Ovary (tissue), 7 donors: ENCODE measurements at regions not wholly inside any gene's neighbourhood (a gene's known extent, or its start where the extent isn't known, plus 50 kb on each side); places are given as distances from the start of the nearest gene placed in this dataset.

Experiments used
- DNase-seq, 5 donors: peaks; one replicate each; pipeline ENCODE4 v3.0.0-alpha.2; 2019 to 2020
- H3K27ac ChIP-seq, 2 donors: fragments of 200-600 bp; one replicate each; pipeline versions ENCODE4 v1.5.1 to v1.8.0; 2019 to 2022
- H3K27me3 ChIP-seq: fragments of 200-600 bp; one replicate; pipeline ENCODE4 v1.8.0; 2022
- H3K36me3 ChIP-seq: fragments of 200-600 bp; sonication (generic); one replicate; pipeline ENCODE4 v1.5.1; 2019
- H3K4me1 ChIP-seq: one replicate; pipeline ENCODE4 v1.8.1; 2013; ENCODE audit warnings: mild to moderate bottlenecking, moderate library complexity; ENCODE audit not compliant: insufficient read depth
- H3K4me3 ChIP-seq: fragments of 200-600 bp; sonication (generic); one replicate; pipeline ENCODE4 v1.5.1; 2017
- H3K9me3 ChIP-seq, 2 donors: fragments of 200-600 bp in 1 of 2; sonication (generic) in 1 of 2; one replicate each; pipeline versions ENCODE4 v1.5.1 to v1.8.1; 2013 to 2019; ENCODE audit warnings: mild to moderate bottlenecking in 1 of 2, moderate library complexity in 1 of 2
- EP300 ChIP-seq: sonication (generic); formaldehyde crosslinking; IDR thresholded peaks from one replicate; pipeline ENCODE4 v1.6.1; 2017; ENCODE audit warnings: antibody characterized with exemption
- POLR2A ChIP-seq: fragments of 450-650 bp; IDR thresholded peaks from one replicate; pipeline ENCODE4 v1.6.1; 2017; ENCODE audit warnings: antibody characterized with exemption, mild to moderate bottlenecking, moderate library complexity
- WGBS, 3 donors: extraction: QIAGEN DNeasy Blood & Tissue Kit in 1 of 3; methylation state at CpG; one replicate each; pipeline versions ENCODE4 v1.1.5 to v1.1.7; 2013 to 2017; 5-methylcytosine and 5-hydroxymethylcytosine counted together
- intact Hi-C, 4 donors: fragments of 100-400 bp; cut with DNase I; formaldehyde crosslinking; loops; one replicate each; pipeline versions ENCODE4 v1.11.0 to v1.15.1; 2022 to 2023
- TF ChIP-seq, protein P1 (sequence below), 3 donors: fragments of 450-650 bp in 2 of 3; fragments of 200-600 bp in 1 of 3; IDR thresholded peaks; one replicate each; pipeline versions ENCODE4 v1.5.1 to v1.8.0; 2016 to 2022; ENCODE audit warnings: antibody characterized with exemption in 3 of 3, mild to moderate bottlenecking in 1 of 3
- donor health status: DM: no; HTN: no; CAD: no; lungs with moderate emphysema.
- donor health status: DM: no; HTN: no; CAD: no.
- donor health status: Bipolar disorder and iron deficiency.
- donor health status: DM: no; HTN: no; CAD: no.
- donor health status: DM: yes; HTN: yes; CAD: no.

- TF ChIP-seq, protein P1, sequence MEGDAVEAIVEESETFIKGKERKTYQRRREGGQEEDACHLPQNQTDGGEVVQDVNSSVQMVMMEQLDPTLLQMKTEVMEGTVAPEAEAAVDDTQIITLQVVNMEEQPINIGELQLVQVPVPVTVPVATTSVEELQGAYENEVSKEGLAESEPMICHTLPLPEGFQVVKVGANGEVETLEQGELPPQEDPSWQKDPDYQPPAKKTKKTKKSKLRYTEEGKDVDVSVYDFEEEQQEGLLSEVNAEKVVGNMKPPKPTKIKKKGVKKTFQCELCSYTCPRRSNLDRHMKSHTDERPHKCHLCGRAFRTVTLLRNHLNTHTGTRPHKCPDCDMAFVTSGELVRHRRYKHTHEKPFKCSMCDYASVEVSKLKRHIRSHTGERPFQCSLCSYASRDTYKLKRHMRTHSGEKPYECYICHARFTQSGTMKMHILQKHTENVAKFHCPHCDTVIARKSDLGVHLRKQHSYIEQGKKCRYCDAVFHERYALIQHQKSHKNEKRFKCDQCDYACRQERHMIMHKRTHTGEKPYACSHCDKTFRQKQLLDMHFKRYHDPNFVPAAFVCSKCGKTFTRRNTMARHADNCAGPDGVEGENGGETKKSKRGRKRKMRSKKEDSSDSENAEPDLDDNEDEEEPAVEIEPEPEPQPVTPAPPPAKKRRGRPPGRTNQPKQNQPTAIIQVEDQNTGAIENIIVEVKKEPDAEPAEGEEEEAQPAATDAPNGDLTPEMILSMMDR (IDR thresholded peaks at IDR 0.05), result no peak
- 86 to 90% (median 89%) methylated on average over 14 of the region's 14 CpGs for WGBS, 3 donors
- no peak for DNase-seq
- intact Hi-C loops, result no loop called here
- peaks cover 1% of the 10 kb centered on the region for H3K4me1 ChIP-seq
- H3K9me3 ChIP-seq, result no peaks in the 10 kb centered on the region
- no peaks in the 10 kb centered on the region for H3K27me3 ChIP-seq
- H3K36me3 ChIP-seq, result no peaks in the 10 kb centered on the region
- no peak overlapping the region for H3K4me3 ChIP-seq
- no peak overlapping the region for H3K27ac ChIP-seq
Observed at GRCh38 chr6:40960742-40961430, 78.1 kb downstream of the UNC5CL start.

DNA sequence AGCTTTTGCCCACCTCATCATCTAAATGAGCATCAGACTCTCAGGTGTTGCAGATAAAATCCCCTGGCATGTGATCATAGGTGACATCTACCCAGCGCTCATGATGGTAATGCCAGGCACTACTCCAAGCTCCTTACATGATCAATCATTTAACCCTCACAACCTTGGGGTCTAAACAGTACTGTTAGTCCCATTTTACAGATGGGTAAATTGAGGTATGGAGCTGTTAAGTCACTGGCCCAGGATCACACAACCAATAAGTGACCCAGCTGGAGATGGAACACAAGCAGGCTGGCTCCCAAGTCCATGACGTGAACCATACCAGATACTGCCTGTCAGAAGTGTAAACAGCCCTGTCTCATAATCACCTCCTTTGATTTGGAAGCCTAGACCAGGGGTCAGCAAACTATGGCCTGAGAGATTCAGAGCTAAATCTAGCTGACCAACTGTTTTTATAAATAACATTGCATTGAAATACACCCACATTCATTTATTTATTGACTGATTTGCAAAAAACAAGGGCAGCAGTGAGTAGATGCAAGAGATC, 79.2 kb downstream of the UNC5CL start:
- H3K27ac ChIP-seq, result no peak overlapping the region
- intact Hi-C loops, result no loop called here
- 83 to 94% (median 89%) methylated on average over 2 of the region's 2 CpGs for WGBS, 3 donors
- no peak for DNase-seq
- H3K27me3 ChIP-seq, result no peaks in the 10 kb centered on the region
- TF ChIP-seq, protein P1 (IDR thresholded peaks at IDR 0.05), result no peak
- TF ChIP-seq POLR2A, result no peak
- no peak for TF ChIP-seq EP300
- H3K4me1 ChIP-seq, result peaks cover 1% of the 10 kb centered on the region
- no peaks in the 10 kb centered on the region for H3K36me3 ChIP-seq
- H3K9me3 ChIP-seq, result no peaks in the 10 kb centered on the region
- no peak overlapping the region for H3K4me3 ChIP-seq

DNA sequence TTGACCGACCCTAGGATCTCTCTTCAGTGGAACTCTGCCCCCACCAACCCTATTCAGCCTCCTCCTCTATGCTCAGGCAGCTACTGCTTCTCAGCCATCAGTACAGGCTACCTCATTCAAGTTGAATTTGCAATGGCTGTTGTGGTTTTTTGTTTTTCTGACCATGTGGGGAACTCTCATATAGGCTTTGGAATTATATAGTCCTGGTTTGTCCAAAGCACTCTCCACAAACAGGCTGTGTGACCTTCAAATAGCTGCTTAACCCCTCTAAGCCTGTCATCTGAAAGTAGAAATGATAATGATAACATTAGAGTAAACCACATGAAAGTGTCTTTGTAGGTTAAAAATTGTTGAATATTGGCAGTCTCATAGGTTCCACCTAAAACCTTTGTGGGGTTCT, 80.3 kb downstream of the UNC5CL start:
- whole genome bisulfite sequencing, 3 donors, result 86 to 90% (median 89%) methylated on average over 1 of the region's 1 CpG
- H3K9me3 ChIP-seq, result no peaks in the 10 kb centered on the region
- H3K27me3 ChIP-seq, result no peaks in the 10 kb centered on the region
- H3K36me3 ChIP-seq, result no peaks in the 10 kb centered on the region
- intact Hi-C loops, result no loop called here
- no peak overlapping the region for H3K27ac ChIP-seq
- peaks cover 1% of the 10 kb centered on the region for H3K4me1 ChIP-seq
- TF ChIP-seq POLR2A (no peak), EP300 (no peak)
- TF ChIP-seq, protein P1 (IDR thresholded peaks at IDR 0.05), result no peak
- H3K4me3 ChIP-seq, result no peak overlapping the region
- DNase-seq, result no peak

DNA sequence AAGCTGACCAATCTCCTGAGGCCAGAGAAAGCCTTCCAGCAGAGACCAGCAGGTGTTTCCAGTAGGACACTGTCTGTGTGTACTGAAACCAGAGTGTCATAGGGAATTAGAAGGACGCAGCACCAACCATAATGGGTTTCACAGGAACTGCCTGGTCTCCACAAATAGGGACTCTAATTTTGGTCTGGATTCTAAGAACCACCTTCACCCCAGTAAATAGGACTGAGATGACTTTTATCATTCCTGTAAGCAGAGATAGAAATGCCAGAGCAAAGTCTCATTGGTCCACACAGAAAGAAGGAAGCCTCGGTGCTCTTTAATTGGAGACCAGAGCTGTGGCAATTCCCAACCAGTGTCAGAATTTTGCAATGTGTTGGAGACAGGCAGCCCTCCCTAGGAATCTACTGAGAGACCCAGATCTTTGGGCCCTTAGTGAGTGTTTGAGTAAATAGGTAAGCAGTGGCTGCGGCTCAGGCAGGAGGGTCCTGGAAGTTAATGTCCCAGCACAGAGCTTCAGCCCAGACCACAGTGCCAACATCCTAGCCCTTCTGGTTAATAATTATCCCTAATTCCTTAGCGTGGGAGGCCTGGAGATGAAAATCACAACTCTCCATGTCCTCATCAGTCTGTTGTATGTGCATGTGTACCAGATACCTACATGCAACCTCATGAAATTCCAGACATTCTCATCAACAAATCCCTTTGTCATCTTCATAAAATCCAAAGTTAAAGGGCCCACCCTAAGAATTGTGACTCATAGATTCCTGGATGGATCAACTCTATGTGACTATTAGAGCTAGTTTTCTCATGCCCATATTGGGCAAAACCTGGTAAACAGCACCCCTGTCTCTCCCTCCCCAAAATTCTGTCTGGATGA, 81.2 kb downstream of the UNC5CL start:
- no peak overlapping the region for H3K4me3 ChIP-seq
- DNase-seq, result no peak
- no peaks in the 10 kb centered on the region for H3K36me3 ChIP-seq
- TF ChIP-seq, protein P1 (IDR thresholded peaks at IDR 0.05), result no peak
- TF ChIP-seq POLR2A (no peak), EP300 (no peak)
- H3K27me3 ChIP-seq, result no peaks in the 10 kb centered on the region
- no peaks in the 10 kb centered on the region for H3K9me3 ChIP-seq
- WGBS, 3 donors, result 89 to 93% (median 89%) methylated on average over 4 of the region's 4 CpGs
- H3K27ac ChIP-seq, result no peak overlapping the region
- H3K4me1 ChIP-seq, result peaks cover 1% of the 10 kb centered on the region
- intact Hi-C loops, result no loop called here
